AG10803 (cell line): ENCODE measurements at regions not wholly inside any gene's neighbourhood (a gene's known extent, or its start where the extent isn't known, plus 50 kb on each side); places are given as distances from the start of the nearest gene placed in this dataset.
"Not testable (repeated sequence)": the region's sequence is repeated elsewhere in the genome, so short reads cannot be mapped to it uniquely, and the experiment has no call there.

Source experiments
- DNase-seq: peaks from one replicate; pipeline ENCODE4 v3.0.0; 2010; ENCODE audit warnings: low read depth
- H3K4me3 ChIP-seq: 2 replicates; pipeline ENCODE4 v1.5.1; 2011; ENCODE audit warnings: mild to moderate bottlenecking, low read length, control low read depth
- CTCF ChIP-seq: conservative IDR thresholded peaks from 2 replicates; pipeline ENCODE4 v1.5.1; 2011; ENCODE audit warnings: mild to moderate bottlenecking, low read length, control low read depth, inconsistent platforms

GRCh38 chr13:59318320-59318930, 845.3 kb downstream of the DIAPH3 start:
- H3K4me3 ChIP-seq, result no peak overlapping the region
- TF ChIP-seq CTCF, result peak; percentile 69
- DNase-seq, result peak; percentile 37

GRCh38 chr13:59319276-59319675, 844.5 kb downstream of the DIAPH3 start:
- no peak for TF ChIP-seq CTCF

GRCh38 chr13:59320021-59320420, 843.7 kb downstream of the DIAPH3 start:
- no peak overlapping the region for H3K4me3 ChIP-seq
- no peak for DNase-seq

More at GRCh38 chr13:59319276-59319675, 844.5 kb downstream of the DIAPH3 start:
- no peak overlapping the region for H3K4me3 ChIP-seq
- no peak for DNase-seq

DNA sequence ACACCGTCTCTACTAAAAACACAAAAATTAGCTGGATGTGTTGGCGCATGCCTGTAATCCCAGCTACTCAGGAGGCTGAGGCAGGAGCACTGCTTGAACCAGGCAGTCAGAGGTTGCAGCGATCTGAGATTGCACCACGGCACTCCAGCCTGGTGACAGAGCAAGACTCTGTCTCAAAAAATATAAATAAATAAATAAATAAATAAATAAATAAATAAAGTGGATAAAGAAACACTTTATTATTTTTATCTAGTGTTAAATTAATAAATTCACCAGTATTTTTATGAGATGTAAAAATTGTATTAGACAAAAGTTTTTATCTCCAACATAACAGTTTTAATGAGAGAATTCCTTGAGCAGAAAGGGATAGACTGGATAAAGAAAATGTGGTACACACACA, 839.3 kb downstream of the DIAPH3 start:
- H3K4me3 ChIP-seq, DNase-seq: not testable (repeated sequence)

More at GRCh38 chr13:59320021-59320420, 843.7 kb downstream of the DIAPH3 start:
- TF ChIP-seq CTCF, result no peak

DNA sequence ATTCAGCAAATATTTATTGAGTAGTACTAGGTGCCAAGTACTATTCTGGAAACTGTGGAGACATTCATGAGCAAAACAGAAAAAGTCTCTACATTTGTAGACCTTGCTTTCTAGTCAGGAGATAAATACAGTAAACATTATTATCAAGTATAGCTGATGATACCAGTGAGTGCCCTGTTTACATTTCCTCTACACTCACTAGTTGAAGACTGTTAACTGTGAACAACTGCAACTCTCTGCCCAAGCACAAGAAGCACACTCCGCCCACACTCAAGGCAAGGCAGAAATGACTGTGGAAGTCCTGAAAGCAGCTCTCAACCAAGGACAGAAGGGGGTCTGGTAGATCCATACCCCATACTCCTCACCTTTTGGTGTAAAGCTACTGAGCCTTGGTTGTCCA, 837.0 kb downstream of the DIAPH3 start:
- no peak overlapping the region for H3K4me3 ChIP-seq
- no peak for TF ChIP-seq CTCF
- DNase-seq, result no peak

DNA sequence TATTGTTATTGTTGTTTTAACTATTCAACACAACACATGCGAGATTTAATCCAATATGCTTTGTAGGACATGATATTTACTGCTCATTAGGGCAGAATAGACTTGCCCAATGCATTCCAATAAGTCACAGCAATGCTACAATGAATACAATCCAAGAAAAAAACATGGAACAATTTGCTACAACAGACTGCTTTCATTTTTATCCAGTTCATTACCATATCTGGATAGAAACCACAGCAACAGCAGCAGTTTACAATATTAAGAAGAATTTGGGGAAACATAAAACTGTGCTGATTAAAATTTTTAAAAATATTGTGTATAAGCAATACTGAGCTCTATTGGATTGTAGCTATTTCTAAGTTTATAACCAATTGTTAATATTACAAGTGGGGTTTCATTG, 833.0 kb downstream of the DIAPH3 start:
- no peak for TF ChIP-seq CTCF
- no peak for DNase-seq
- H3K4me3 ChIP-seq, result no peak overlapping the region

DNA sequence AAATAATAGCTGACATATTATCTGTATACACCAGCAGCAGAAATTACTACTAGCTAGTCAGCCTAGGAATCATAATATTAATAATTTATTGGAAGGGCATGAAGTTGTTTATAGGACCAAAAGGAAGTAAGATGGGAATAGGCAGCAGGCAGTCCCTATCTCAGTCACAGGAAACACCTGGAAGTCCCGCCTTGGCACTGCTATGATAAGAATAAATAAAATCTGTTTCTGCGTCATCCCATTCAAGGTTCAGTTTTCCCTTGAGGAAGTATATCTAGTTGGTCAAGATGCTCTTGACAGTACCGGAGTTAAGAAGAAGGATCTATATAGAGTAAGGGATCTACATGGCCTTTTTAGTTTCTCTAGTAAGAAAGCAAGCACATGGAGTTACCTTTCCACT, 830.8 kb downstream of the DIAPH3 start:
- TF ChIP-seq CTCF, result no peak
- H3K4me3 ChIP-seq, result no peak overlapping the region
- DNase-seq, result no peak

GRCh38 chr13:59337070-59337469, 826.7 kb downstream of the DIAPH3 start:
- TF ChIP-seq CTCF, result no peak

More at GRCh38 chr13:59337070-59337469, 826.7 kb downstream of the DIAPH3 start:
- no peak for DNase-seq
- H3K4me3 ChIP-seq, result no peak overlapping the region
